ENCODE measurements at regions not wholly inside any gene's neighbourhood (a gene's known extent, or its start where the extent isn't known, plus 50 kb on each side); places are given as distances from the start of the nearest gene placed in this dataset.
A peak's percentile ranks its signal among the peaks of the same experiment; 100 is the strongest.

GRCh38 chr18:39998317-39998716 lies 1956.7 kb upstream of the PIK3C3 start:
- no peak for DNase-seq (ENCODE audit: unreplicated experiment)
- CTCF ChIA-PET: no interaction called here
- Mint-ChIP-seq H3K4me1 (ENCODE audit: insufficient read depth, unreplicated experiment) (no peaks in the 10 kb centered on the region), H3K27me3 (ENCODE audit: insufficient read depth, unreplicated experiment) (no peaks in the 10 kb centered on the region), H3K27ac (ENCODE audit: low read depth, unreplicated experiment) (no peak overlapping the region), H3K9me3 (ENCODE audit: unreplicated experiment) (no peaks in the 10 kb centered on the region), H3K36me3 (ENCODE audit: insufficient read depth, unreplicated experiment) (no peaks in the 10 kb centered on the region), H3K4me3 (ENCODE audit: unreplicated experiment) (no peak overlapping the region)
- POLR2A ChIA-PET: interaction anchor here (0.7 kb wide), 2 partner anchors 152 to 964 kb away, joined by 3 read pairs; no protein-coding TSS in a partner anchor
- TF ChIP-seq CTCF (IDR thresholded peaks at IDR 0.05; ENCODE audit: unreplicated experiment): no peak
- BruUV-seq (replicated peaks): no TSS peak
- intact Hi-C loops (cut with micrococcal nuclease): no loop called here

GRCh38 chr18:39994498-39994897 lies 1960.5 kb upstream of the PIK3C3 start:
- H3K36me3 Mint-ChIP-seq (ENCODE audit: insufficient read depth, unreplicated experiment): no peaks in the 10 kb centered on the region
- no TSS peak for BruUV-seq (replicated peaks)
- ChIA-PET POLR2A (no interaction called here), CTCF (interaction anchor here (0.6 kb wide), 2 partner anchors 10 to 1357 kb away, joined by 3 to 5 read pairs; no protein-coding TSS in a partner anchor)
- H3K9me3 Mint-ChIP-seq (ENCODE audit: unreplicated experiment): no peaks in the 10 kb centered on the region
- H3K4me3 Mint-ChIP-seq (ENCODE audit: unreplicated experiment): no peak overlapping the region
- H3K27ac Mint-ChIP-seq (ENCODE audit: low read depth, unreplicated experiment): no peak overlapping the region
- peak; percentile 10 for DNase-seq (ENCODE audit: unreplicated experiment)
- intact Hi-C loops (cut with micrococcal nuclease): no loop called here
- H3K4me1 Mint-ChIP-seq (ENCODE audit: insufficient read depth, unreplicated experiment): no peaks in the 10 kb centered on the region
- TF ChIP-seq CTCF (IDR thresholded peaks at IDR 0.05; ENCODE audit: unreplicated experiment): no peak
- H3K27me3 Mint-ChIP-seq (ENCODE audit: insufficient read depth, unreplicated experiment): no peaks in the 10 kb centered on the region

- no peak for DNase-seq (ENCODE audit: unreplicated experiment)
- Mint-ChIP-seq H3K9me3 (ENCODE audit: unreplicated experiment) (no peaks in the 10 kb centered on the region), H3K4me1 (ENCODE audit: insufficient read depth, unreplicated experiment) (no peaks in the 10 kb centered on the region), H3K36me3 (ENCODE audit: insufficient read depth, unreplicated experiment) (no peaks in the 10 kb centered on the region), H3K4me3 (ENCODE audit: unreplicated experiment) (no peak overlapping the region), H3K27ac (ENCODE audit: low read depth, unreplicated experiment) (no peak overlapping the region), H3K27me3 (ENCODE audit: insufficient read depth, unreplicated experiment) (no peaks in the 10 kb centered on the region)
- POLR2A ChIA-PET: no interaction called here
- intact Hi-C loops (cut with micrococcal nuclease): no loop called here
- no TSS peak for BruUV-seq (replicated peaks)
- no peak for TF ChIP-seq CTCF (IDR thresholded peaks at IDR 0.05; ENCODE audit: unreplicated experiment)
- CTCF ChIA-PET: no interaction called here
Observed at GRCh38 chr18:39991696-39992265, 1963.3 kb upstream of the PIK3C3 start.

GRCh38 chr18:39990540-39990939 lies 1964.5 kb upstream of the PIK3C3 start:
- intact Hi-C loops (cut with micrococcal nuclease): no loop called here
- Mint-ChIP-seq H3K9me3 (ENCODE audit: unreplicated experiment) (no peaks in the 10 kb centered on the region), H3K27ac (ENCODE audit: low read depth, unreplicated experiment) (no peak overlapping the region), H3K27me3 (ENCODE audit: insufficient read depth, unreplicated experiment) (no peaks in the 10 kb centered on the region), H3K4me1 (ENCODE audit: insufficient read depth, unreplicated experiment) (no peaks in the 10 kb centered on the region), H3K4me3 (ENCODE audit: unreplicated experiment) (no peak overlapping the region), H3K36me3 (ENCODE audit: insufficient read depth, unreplicated experiment) (no peaks in the 10 kb centered on the region)
- TF ChIP-seq CTCF (IDR thresholded peaks at IDR 0.05; ENCODE audit: unreplicated experiment): no peak
- DNase-seq (ENCODE audit: unreplicated experiment): no peak
- POLR2A ChIA-PET: no interaction called here
- no TSS peak for BruUV-seq (replicated peaks)
- CTCF ChIA-PET: interaction anchor here (0.6 kb wide), 1 partner anchor 9 kb away, joined by 4 read pairs; no protein-coding TSS in a partner anchor

Data from MCF 10A (cell line).